PC-3 (cell line): ENCODE measurements at regions not wholly inside any gene's neighbourhood (a gene's known extent, or its start where the extent isn't known, plus 50 kb on each side); places are given as distances from the start of the nearest gene placed in this dataset.
"Not testable (repeated sequence)": the region's sequence is repeated elsewhere in the genome, so short reads cannot be mapped to it uniquely, and the experiment has no call there.

ENCODE experiments used
- ATAC-seq: fragments of 200-7000 bp; cut with Tn5 transposase; 2 replicates; pipeline ENCODE4 v1.9.1; 2020; ENCODE audit warnings: mild to moderate bottlenecking, moderate library complexity
- BruUV-seq: library from RNA; stranded (reverse); fragments of 400-500 nt; replicated peaks from 2 replicates; lab custom pipeline; 2021; lab: Mats Ljungman, UMichigan
- CTCF ChIA-PET: fragments of 300-600 bp; sonication (Branson Sonifier 250); formaldehyde crosslinking; loops from one replicate; lab custom pipeline; 2022; ENCODE audit warnings: antibody characterized with exemption; lab: Charles Lee
- POLR2A ChIA-PET: fragments of 300-600 bp; sonication (Branson Sonifier 250); formaldehyde crosslinking; loops from one replicate; lab custom pipeline; 2022; ENCODE audit warnings: antibody characterized with exemption; ENCODE audit not compliant: unreplicated experiment; lab: Charles Lee
- DNase-seq: peaks from one replicate; pipeline ENCODE4 v3.0.0-alpha.2; 2015
- H2AFZ ChIP-seq: fragments of 300-600 bp; sonication (generic); 2 replicates; pipeline ENCODE4 v1.6.0; 2016; ENCODE audit warnings: antibody characterized with exemption, low read length
- H3F3A ChIP-seq: fragments of 300-600 bp; sonication (generic); one replicate; pipeline ENCODE4 v1.6.0; 2017; ENCODE audit warnings: antibody characterized with exemption, low read length, control low read depth, mild to moderate bottlenecking; ENCODE audit not compliant: unreplicated experiment
- H3K27ac ChIP-seq: fragments of 300-600 bp; sonication (generic); 2 replicates; pipeline ENCODE4 v1.5.1; 2016; ENCODE audit warnings: mild to moderate bottlenecking, low read length
- H3K27me3 ChIP-seq: fragments of 300-600 bp; sonication (generic); 2 replicates; pipeline ENCODE4 v1.6.1; 2016; ENCODE audit warnings: low read length, mixed read lengths
- H3K36me3 ChIP-seq: fragments of 300-600 bp; sonication (generic); 2 replicates; pipeline ENCODE4 v1.6.1; 2016; ENCODE audit warnings: low read depth, mixed run types, low read length, mixed read lengths
- H3K4me1 ChIP-seq: fragments of 300-600 bp; sonication (generic); 2 replicates; pipeline ENCODE4 v1.5.1; 2016; ENCODE audit warnings: low read length; ENCODE audit not compliant: insufficient read depth
- H3K4me2 ChIP-seq: fragments of 300-600 bp; sonication (generic); 2 replicates; pipeline ENCODE4 v1.6.0; 2016; ENCODE audit warnings: low read length
- H3K4me3 ChIP-seq: fragments of 300-600 bp; sonication (generic); 2 replicates; pipeline ENCODE4 v1.5.1; 2016; ENCODE audit warnings: mild to moderate bottlenecking, low read length, mixed read lengths
- H3K79me2 ChIP-seq: fragments of 300-600 bp; sonication (generic); 2 replicates; pipeline ENCODE4 v1.6.1; 2017; ENCODE audit warnings: low read length, mixed read lengths
- H3K9ac ChIP-seq: fragments of 300-600 bp; sonication (generic); 2 replicates; pipeline ENCODE4 v1.6.0; 2016; ENCODE audit warnings: mild to moderate bottlenecking, low read length
- H3K9me2 ChIP-seq: fragments of 300-600 bp; sonication (generic); replicated peaks from 2 replicates; pipeline ENCODE4 v1.6.1; 2016; ENCODE audit warnings: mixed run types, low read length, mixed read lengths
- H3K9me3 ChIP-seq: fragments of 300-600 bp; sonication (generic); 2 replicates; pipeline ENCODE4 v1.6.1; 2016; ENCODE audit warnings: low read length, mixed read lengths
- H4K20me1 ChIP-seq: fragments of 300-600 bp; sonication (generic); 2 replicates; pipeline ENCODE4 v1.6.1; 2016; ENCODE audit warnings: low read length, mixed read lengths
- EZH2 ChIP-seq: fragments of 300-600 bp; sonication (generic); IDR thresholded peaks from one replicate; pipeline ENCODE4 v1.6.1; 2017; ENCODE audit warnings: antibody characterized with exemption, mild to moderate bottlenecking, low read length; ENCODE audit not compliant: unreplicated experiment
- EZH2phosphoT487 ChIP-seq: fragments of 300-600 bp; sonication (generic); IDR thresholded peaks from 2 replicates; pipeline ENCODE4 v1.6.1; 2018; ENCODE audit warnings: mild to moderate bottlenecking, antibody characterized with exemption, low read length, borderline replicate concordance
- intact Hi-C: fragments of 100-400 bp; cut with micrococcal nuclease; formaldehyde crosslinking; loops from 2 replicates; pipeline ENCODE4 v1.9.0; 2023
- TF ChIP-seq, protein P1 (sequence below): fragments of 300-600 bp; sonication (generic); conservative IDR thresholded peaks from 2 replicates; pipeline ENCODE4 v1.5.1; 2017; ENCODE audit warnings: antibody characterized with exemption, low read depth, mild to moderate bottlenecking, low read length

- H3K9ac ChIP-seq: no peak overlapping the region
- no peak overlapping the region for H2AFZ ChIP-seq
- H3K9me3 ChIP-seq: no peaks in the 10 kb centered on the region; the same call in 1 of the 2 replicates
- H3K79me2 ChIP-seq: no peaks in the 10 kb centered on the region
- DNase-seq: no peak
- H3K9me2 ChIP-seq: no peaks in the 10 kb centered on the region
- no peaks in the 10 kb centered on the region for H3K27me3 ChIP-seq
- no peak overlapping the region for H3K4me2 ChIP-seq
- POLR2A ChIA-PET: no interaction called here
- CTCF ChIA-PET: no interaction called here
- TF ChIP-seq EZH2phosphoT487 (no peak), EZH2 (no peak)
- TF ChIP-seq, protein P1, sequence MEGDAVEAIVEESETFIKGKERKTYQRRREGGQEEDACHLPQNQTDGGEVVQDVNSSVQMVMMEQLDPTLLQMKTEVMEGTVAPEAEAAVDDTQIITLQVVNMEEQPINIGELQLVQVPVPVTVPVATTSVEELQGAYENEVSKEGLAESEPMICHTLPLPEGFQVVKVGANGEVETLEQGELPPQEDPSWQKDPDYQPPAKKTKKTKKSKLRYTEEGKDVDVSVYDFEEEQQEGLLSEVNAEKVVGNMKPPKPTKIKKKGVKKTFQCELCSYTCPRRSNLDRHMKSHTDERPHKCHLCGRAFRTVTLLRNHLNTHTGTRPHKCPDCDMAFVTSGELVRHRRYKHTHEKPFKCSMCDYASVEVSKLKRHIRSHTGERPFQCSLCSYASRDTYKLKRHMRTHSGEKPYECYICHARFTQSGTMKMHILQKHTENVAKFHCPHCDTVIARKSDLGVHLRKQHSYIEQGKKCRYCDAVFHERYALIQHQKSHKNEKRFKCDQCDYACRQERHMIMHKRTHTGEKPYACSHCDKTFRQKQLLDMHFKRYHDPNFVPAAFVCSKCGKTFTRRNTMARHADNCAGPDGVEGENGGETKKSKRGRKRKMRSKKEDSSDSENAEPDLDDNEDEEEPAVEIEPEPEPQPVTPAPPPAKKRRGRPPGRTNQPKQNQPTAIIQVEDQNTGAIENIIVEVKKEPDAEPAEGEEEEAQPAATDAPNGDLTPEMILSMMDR: no peak
- H3K4me1 ChIP-seq: no peaks in the 10 kb centered on the region
- H3F3A ChIP-seq: no peaks in the 10 kb centered on the region
- H3K27ac ChIP-seq: no peak overlapping the region
- H4K20me1 ChIP-seq: no peaks in the 10 kb centered on the region
- no peak for ATAC-seq
- H3K36me3 ChIP-seq: no peaks in the 10 kb centered on the region
- no peak overlapping the region for H3K4me3 ChIP-seq
- BruUV-seq: no TSS peak
- intact Hi-C loops: no loop called here
These were observed 613.6 kb upstream of the CBLB start for GRCh38 chr3:106482451-106482850.

GRCh38 chr3:106485217-106485616 lies 616.4 kb upstream of the CBLB start:
- ChIA-PET CTCF (no interaction called here), POLR2A (no interaction called here)
- Histone ChIP-seq H3K27ac (no peak overlapping the region), H3K4me1 (no peaks in the 10 kb centered on the region), H3K27me3 (no peaks in the 10 kb centered on the region), H3K79me2 (no peaks in the 10 kb centered on the region), H3K9me2 (no peaks in the 10 kb centered on the region), H2AFZ (no peak overlapping the region), H3K9me3 (no peaks in the 10 kb centered on the region), H3K4me3 (no peak overlapping the region), H3K9ac (no peak overlapping the region), H3K4me2 (no peak overlapping the region), H4K20me1 (no peaks in the 10 kb centered on the region), H3F3A (no peaks in the 10 kb centered on the region), H3K36me3 (no peaks in the 10 kb centered on the region)
- BruUV-seq: no TSS peak
- ATAC-seq (no peak), DNase-seq (no peak)
- intact Hi-C loops: no loop called here
- TF ChIP-seq EZH2 (no peak), EZH2phosphoT487 (no peak)
- TF ChIP-seq, protein P1: no peak

- POLR2A ChIA-PET: no interaction called here
- CTCF ChIA-PET: no interaction called here
- TF ChIP-seq, protein P1: no peak
These were observed 617.0 kb upstream of the CBLB start for GRCh38 chr3:106485802-106486201.

DNA sequence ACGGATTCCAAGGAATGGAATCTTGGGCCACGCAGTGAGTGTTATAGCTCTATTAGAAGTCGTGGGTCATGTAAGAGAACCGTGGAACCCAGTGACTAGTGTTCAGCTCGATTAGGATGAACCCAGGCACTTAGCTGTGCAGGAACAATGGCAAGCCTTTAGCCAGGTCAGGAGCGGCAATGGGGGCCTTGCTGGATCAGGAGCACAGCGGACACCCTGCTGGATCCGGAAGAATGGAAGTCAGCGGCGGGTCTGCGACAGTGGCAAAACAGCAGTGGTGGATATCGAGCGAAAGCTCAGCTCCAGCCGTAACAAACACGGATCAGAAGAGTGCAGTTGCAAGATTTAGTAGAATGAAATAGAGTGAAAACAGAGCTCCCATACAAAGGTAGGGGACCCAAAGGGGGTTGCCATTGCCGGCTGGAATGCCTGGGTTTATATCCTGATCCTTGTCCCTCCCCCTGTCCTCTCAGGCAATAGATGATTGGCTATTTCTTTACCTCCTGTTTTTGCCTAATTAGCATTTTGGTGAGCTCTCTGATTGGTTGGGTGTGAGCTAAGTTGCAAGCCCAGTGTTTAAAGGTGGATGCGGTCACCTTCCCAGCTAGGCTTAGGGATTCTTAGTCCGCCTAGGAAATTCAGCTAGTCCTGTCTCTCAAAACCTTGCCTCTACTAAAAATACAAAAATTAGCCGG lies 618.3 kb upstream of the CBLB start:
- H3K36me3 ChIP-seq, DNase-seq, H3K9me2 ChIP-seq, H3K4me1 ChIP-seq, H3K9ac ChIP-seq, H3K27ac ChIP-seq, ATAC-seq, H2AFZ ChIP-seq, H3K4me3 ChIP-seq, H3K4me2 ChIP-seq, H3K27me3 ChIP-seq, BruUV-seq, intact Hi-C loops, H3K79me2 ChIP-seq, H3K9me3 ChIP-seq, H4K20me1 ChIP-seq, H3F3A ChIP-seq, CTCF ChIA-PET: not testable (repeated sequence)
- POLR2A ChIA-PET: interaction anchor here (0.6 kb wide), 1 partner anchor 156 kb away, joined by 4 read pairs; no protein-coding TSS in a partner anchor

More at GRCh38 chr3:106485802-106486201, 617.0 kb upstream of the CBLB start:
- Histone ChIP-seq H3F3A (no peaks in the 10 kb centered on the region), H3K9me2 (no peaks in the 10 kb centered on the region), H3K4me3 (no peak overlapping the region), H3K79me2 (no peaks in the 10 kb centered on the region), H3K27me3 (no peaks in the 10 kb centered on the region), H3K36me3 (no peaks in the 10 kb centered on the region), H3K4me1 (no peaks in the 10 kb centered on the region), H2AFZ (no peak overlapping the region), H3K9me3 (no peaks in the 10 kb centered on the region), H3K4me2 (no peak overlapping the region), H4K20me1 (no peaks in the 10 kb centered on the region), H3K27ac (no peak overlapping the region), H3K9ac (no peak overlapping the region)
- intact Hi-C loops: no loop called here
- ATAC-seq: no peak
- no peak for DNase-seq
- BruUV-seq: no TSS peak
